Keratinocyte (primary cell): ENCODE measurements at regions not wholly inside any gene's neighbourhood (a gene's known extent, or its start where the extent isn't known, plus 50 kb on each side); places are given as distances from the start of the nearest gene placed in this dataset.
A peak's percentile ranks its signal among the peaks of the same experiment; 100 is the strongest.

Source experiments
- DNase-seq: peaks from one replicate; pipeline ENCODE4 v3.0.0-alpha.2; 2011; ENCODE audit warnings: low read depth, missing footprints, low spot score
- FAIRE-seq: peaks from 2 replicates; lab custom pipeline; 2011; peaks lifted over from hg19 to GRCh38; lab: Jason Lieb, UNC
- H2AFZ ChIP-seq: 2 replicates; pipeline ENCODE4 v1.6.0; 2012; ENCODE audit warnings: low read length, control low read depth, inconsistent platforms; ENCODE audit not compliant: control insufficient read depth
- H3K27ac ChIP-seq: 2 replicates; pipeline ENCODE4 v1.5.1; 2011; ENCODE audit warnings: low read length; ENCODE audit not compliant: control insufficient read depth, insufficient read depth
- H3K27me3 ChIP-seq: 3 replicates; pipeline ENCODE4 v1.6.0; 2011; ENCODE audit warnings: low read length; ENCODE audit not compliant: control insufficient read depth, insufficient read depth; ENCODE audit errors: extremely low read depth
- H3K36me3 ChIP-seq, 2 experiments: 2 replicates in 1 of 2; 3 replicates in 1 of 2; pipeline ENCODE4 v1.5.1; 2011; ENCODE audit warnings: low read length in 2 of 2, mild to moderate bottlenecking in 1 of 2; ENCODE audit not compliant: control insufficient read depth in 2 of 2, insufficient read depth in 2 of 2; ENCODE audit errors: extremely low read depth in 1 of 2
- H3K4me1 ChIP-seq: 3 replicates; pipeline ENCODE4 v1.5.1; 2011; ENCODE audit warnings: low read length; ENCODE audit not compliant: control insufficient read depth, insufficient read depth; ENCODE audit errors: extremely low read depth
- H3K4me2 ChIP-seq: 3 replicates; pipeline ENCODE4 v1.6.0; 2011; ENCODE audit warnings: low read depth, low read length; ENCODE audit not compliant: control insufficient read depth, insufficient read depth; ENCODE audit errors: extremely low read depth
- H3K4me3 ChIP-seq, 3 experiments: fragments of 200-600 bp in 1 of 3; sonication (generic) in 1 of 3; 2 replicates in 2 of 3; 3 replicates in 1 of 3; pipeline ENCODE4 v1.5.1; 2011 to 2016; ENCODE audit warnings: low read length in 3 of 3, mild to moderate bottlenecking in 3 of 3, control low read depth in 2 of 3, inconsistent platforms in 1 of 3, low read depth in 1 of 3, mixed read lengths in 1 of 3, mixed run types in 1 of 3, moderate library complexity in 1 of 3; ENCODE audit not compliant: control insufficient read depth in 2 of 3, insufficient read depth in 2 of 3; ENCODE audit errors: extremely low read depth in 1 of 3
- H3K79me2 ChIP-seq: 2 replicates; pipeline ENCODE4 v1.6.0; 2012; ENCODE audit warnings: low read length; ENCODE audit not compliant: control insufficient read depth, insufficient read depth
- H3K9ac ChIP-seq: 3 replicates; pipeline ENCODE4 v1.6.0; 2011; ENCODE audit warnings: low read length; ENCODE audit not compliant: control insufficient read depth, insufficient read depth; ENCODE audit errors: extremely low read depth
- H3K9me1 ChIP-seq: 3 replicates; pipeline ENCODE4 v1.6.0; 2011; ENCODE audit warnings: low read length; ENCODE audit not compliant: control insufficient read depth, insufficient read depth; ENCODE audit errors: extremely low read depth
- H3K9me3 ChIP-seq: 2 replicates; pipeline ENCODE4 v1.5.1; 2012; ENCODE audit warnings: low read depth, low read length; ENCODE audit not compliant: control insufficient read depth
- H4K20me1 ChIP-seq: 3 replicates; pipeline ENCODE4 v1.6.0; 2011; ENCODE audit warnings: low read length; ENCODE audit not compliant: control insufficient read depth, insufficient read depth; ENCODE audit errors: extremely low read depth
- CTCF ChIP-seq, 3 experiments: IDR thresholded peaks in 1 of 3; conservative IDR thresholded peaks in 1 of 3; optimal IDR thresholded peaks in 1 of 3; 2 replicates in 2 of 3; 3 replicates in 1 of 3; pipeline versions ENCODE3 to v1.5.1; 2011; ENCODE audit warnings: low read length in 3 of 3, mild to moderate bottlenecking in 3 of 3, moderate library complexity in 2 of 3, control low read depth in 1 of 3, inconsistent platforms in 1 of 3; ENCODE audit not compliant: insufficient read depth in 2 of 3; ENCODE audit errors: extremely low read depth in 1 of 3
- EZH2 ChIP-seq: IDR thresholded peaks from one replicate; pipeline ENCODE4 v1.6.1; 2012; ENCODE audit warnings: inconsistent platforms, mild to moderate bottlenecking, low read length, moderate library complexity
- dilution Hi-C: fragments of 300-500 bp; cut with MboI; formaldehyde crosslinking; loops from one replicate; pipeline ENCODE4 v1.7.0; 2020; ENCODE audit warnings: low sequenced_read_pairs; ENCODE audit not compliant: extremely low pct_ligation_motif_present

GRCh38 chr5:125103459-125103858, 357.0 kb upstream of the ZNF608 start:
- Histone ChIP-seq H3K27ac (no peak overlapping the region), H3K27me3 (no peaks in the 10 kb centered on the region), H3K79me2 (no peaks in the 10 kb centered on the region), H2AFZ (peak overlapping the region; percentile 60), H3K9me1 (no peaks in the 10 kb centered on the region), H3K9me3 (no peaks in the 10 kb centered on the region), H3K36me3 (no peaks in the 10 kb centered on the region), H3K4me1 (peaks cover 4% of the 10 kb centered on the region), H3K4me3 (no peak overlapping the region), H3K9ac (no peak overlapping the region), H3K4me2 (no peak overlapping the region), H4K20me1 (no peaks in the 10 kb centered on the region)
- no peak for DNase-seq
- no peak for FAIRE-seq
- no peak for TF ChIP-seq CTCF (optimal IDR thresholded peaks at IDR 0.05 in 1 of 3, IDR thresholded peaks at IDR 0.05 in 1 of 3, conservative IDR thresholded peaks at IDR 0.05 in 1 of 3; ENCODE audit: extremely low read depth in 1 of 3, insufficient read depth in 2 of 3, low read length in 3 of 3)
- TF ChIP-seq EZH2, result no peak
- dilution Hi-C loops, result no loop called here

- Histone ChIP-seq H3K27me3 (no peaks in the 10 kb centered on the region), H2AFZ (no peak overlapping the region), H3K4me1 (no peaks in the 10 kb centered on the region), H3K36me3 (no peaks in the 10 kb centered on the region), H3K9me1 (no peaks in the 10 kb centered on the region), H3K9ac (no peak overlapping the region), H3K9me3 (no peaks in the 10 kb centered on the region), H3K4me3 (no peak overlapping the region), H3K79me2 (no peaks in the 10 kb centered on the region), H3K27ac (no peak overlapping the region), H3K4me2 (no peak overlapping the region), H4K20me1 (no peaks in the 10 kb centered on the region)
- no peak for TF ChIP-seq EZH2
- TF ChIP-seq CTCF (optimal IDR thresholded peaks at IDR 0.05 in 1 of 3, IDR thresholded peaks at IDR 0.05 in 1 of 3, conservative IDR thresholded peaks at IDR 0.05 in 1 of 3; ENCODE audit: extremely low read depth in 1 of 3, insufficient read depth in 2 of 3, low read length in 3 of 3), result no peak
- no peak for DNase-seq
- FAIRE-seq, result no peak
- dilution Hi-C loops, result no loop called here
Measured at GRCh38 chr5:125106271-125106670, 359.8 kb upstream of the ZNF608 start.
